IMR-90 (cell line): ENCODE measurements at regions not wholly inside any gene's neighbourhood (a gene's known extent, or its start where the extent isn't known, plus 50 kb on each side); places are given as distances from the start of the nearest gene placed in this dataset.

Experiments
- ATAC-seq: fragments of 200-7000 bp; cut with Tn5 transposase; 2 replicates; pipeline ENCODE4 v1.9.1; 2020; ENCODE audit warnings: low read depth, mild to moderate bottlenecking, moderate library complexity
- BruUV-seq: library from RNA; stranded (reverse); fragments of 400-500 nt; replicated peaks from 2 replicates; lab custom pipeline; 2021; lab: Mats Ljungman, UMichigan
- CTCF ChIA-PET: fragments of 300-600 bp; formaldehyde crosslinking; extraction: SDS; loops from one replicate; lab custom pipeline; 2021; ENCODE audit warnings: antibody characterized with exemption; lab: Yijun Ruan, JAX
- POLR2A ChIA-PET: fragments of 300-600 bp; sonication (Branson Sonifier 250); formaldehyde crosslinking; loops from one replicate; lab custom pipeline; 2022; ENCODE audit warnings: antibody characterized with exemption; ENCODE audit not compliant: unreplicated experiment; lab: Charles Lee
- DNase-seq: peaks from one replicate; pipeline ENCODE4 v3.0.0; 2013
- H2AFZ ChIP-seq: replicated peaks from 2 replicates; pipeline ENCODE3; 2013; ENCODE audit warnings: low read length, mild to moderate bottlenecking; ENCODE audit not compliant: poor library complexity
- H2AK5ac ChIP-seq: 2 replicates; pipeline ENCODE4 v1.6.1; 2013; ENCODE audit warnings: low read depth, low read length, inconsistent platforms
- H2AK9ac ChIP-seq: replicated peaks from 2 replicates; pipeline ENCODE3; 2013; ENCODE audit warnings: mild to moderate bottlenecking, low read depth, low read length, moderate library complexity; ENCODE audit not compliant: poor library complexity
- H2BK120ac ChIP-seq: 2 replicates; pipeline ENCODE4 v1.6.1; 2013; ENCODE audit warnings: low read depth, low read length, inconsistent platforms
- H2BK15ac ChIP-seq: 3 replicates; pipeline ENCODE4 v1.6.1; 2013; ENCODE audit warnings: low read depth, low read length, inconsistent platforms
- H2BK20ac ChIP-seq: 2 replicates; pipeline ENCODE4 v1.6.1; 2013; ENCODE audit warnings: low read depth, mild to moderate bottlenecking, inconsistent platforms, low read length, moderate library complexity
- H2BK5ac ChIP-seq: 2 replicates; pipeline ENCODE4 v1.6.1; 2013; ENCODE audit warnings: mild to moderate bottlenecking, low read depth, low read length, inconsistent platforms; ENCODE audit not compliant: poor library complexity, severe bottlenecking
- H3K14ac ChIP-seq: replicated peaks from 2 replicates; pipeline ENCODE4 v1.6.1; 2013; ENCODE audit warnings: low read depth, low read length, inconsistent platforms
- H3K18ac ChIP-seq: 2 replicates; pipeline ENCODE4 v1.6.1; 2013; ENCODE audit warnings: low read depth, low read length, control low read depth
- H3K23ac ChIP-seq: 2 replicates; pipeline ENCODE4 v1.6.1; 2013; ENCODE audit warnings: low read depth, low read length, inconsistent platforms
- H3K27ac ChIP-seq: 2 replicates; pipeline ENCODE4 v1.5.1; 2013; ENCODE audit warnings: mild to moderate bottlenecking, control low read depth, low read length; ENCODE audit not compliant: insufficient read depth
- H3K27me3 ChIP-seq: 2 replicates; pipeline ENCODE4 v1.6.1; 2013; ENCODE audit warnings: low read length; ENCODE audit not compliant: control insufficient read depth, insufficient read depth
- H3K36me3 ChIP-seq: 2 replicates; pipeline ENCODE4 v1.6.1; 2013; ENCODE audit warnings: low read length, mixed read lengths; ENCODE audit not compliant: control insufficient read depth, insufficient read depth
- H3K4ac ChIP-seq: 2 replicates; pipeline ENCODE4 v1.6.1; 2013; ENCODE audit warnings: low read depth, low read length, inconsistent platforms
- H3K4me1 ChIP-seq: 2 replicates; pipeline ENCODE4 v1.6.1; 2013; ENCODE audit warnings: low read length, mixed read lengths; ENCODE audit not compliant: control insufficient read depth, insufficient read depth
- H3K4me2 ChIP-seq: 2 replicates; pipeline ENCODE4 v1.6.1; 2013; ENCODE audit warnings: low read depth, mild to moderate bottlenecking, control low read depth, low read length, moderate library complexity
- H3K4me3 ChIP-seq: 2 replicates; pipeline ENCODE4 v1.5.1; 2013; ENCODE audit warnings: low read depth, mild to moderate bottlenecking, control low read depth, low read length, moderate library complexity; ENCODE audit not compliant: insufficient read depth
- H3K56ac ChIP-seq: 2 replicates; pipeline ENCODE4 v1.6.1; 2013; ENCODE audit warnings: low read length, inconsistent platforms; ENCODE audit not compliant: insufficient read depth; ENCODE audit errors: extremely low read depth
- H3K79me1 ChIP-seq, 2 experiments: 2 replicates each; pipeline ENCODE4 v1.6.1; 2013; ENCODE audit warnings: low read length in 2 of 2, inconsistent platforms in 1 of 2, low read depth in 1 of 2
- H3K9ac ChIP-seq: 2 replicates; pipeline ENCODE4 v1.6.1; 2013; ENCODE audit warnings: low read depth, low read length, control low read depth
- H3K9me1 ChIP-seq: 2 replicates; pipeline ENCODE4 v1.6.1; 2013; ENCODE audit warnings: low read length, inconsistent platforms; ENCODE audit not compliant: insufficient read depth
- H3K9me3 ChIP-seq: 2 replicates; pipeline ENCODE4 v1.6.1; 2013; ENCODE audit warnings: low read length; ENCODE audit not compliant: control insufficient read depth, insufficient read depth
- H4K20me1 ChIP-seq: 2 replicates; pipeline ENCODE4 v1.6.1; 2013; ENCODE audit warnings: low read length, inconsistent platforms; ENCODE audit not compliant: insufficient read depth
- H4K5ac ChIP-seq: 2 replicates; pipeline ENCODE4 v1.6.1; 2013; ENCODE audit warnings: mild to moderate bottlenecking, low read depth, low read length, control low read depth
- H4K8ac ChIP-seq, 2 experiments: 2 replicates each; pipeline ENCODE4 v1.6.1; 2013; ENCODE audit warnings: low read depth in 2 of 2, low read length in 2 of 2, control low read depth in 1 of 2, inconsistent platforms in 1 of 2
- H4K91ac ChIP-seq: 2 replicates; pipeline ENCODE4 v1.6.1; 2013; ENCODE audit warnings: low read depth, low read length, inconsistent platforms; ENCODE audit not compliant: insufficient read depth
- BHLHE40 ChIP-seq: fragments of 150-350 bp; IDR thresholded peaks from 2 replicates; pipeline ENCODE4 v1.6.1; 2016; ENCODE audit warnings: mild to moderate bottlenecking, low read depth, low read length
- CHD1 ChIP-seq: IDR thresholded peaks from 2 replicates; pipeline ENCODE4 v1.6.1; 2012; ENCODE audit warnings: low read depth, low read length, improper control_type of control experiment
- FOS ChIP-seq: fragments of 150-350 bp; IDR thresholded peaks from 2 replicates; pipeline ENCODE4 v1.6.1; 2016; ENCODE audit warnings: low read depth, low read length
- MAZ ChIP-seq: IDR thresholded peaks from 2 replicates; pipeline ENCODE4 v1.6.1; 2012; ENCODE audit warnings: low read depth, mild to moderate bottlenecking, low read length, improper control_type of control experiment, moderate library complexity, borderline replicate concordance
- NFE2L2 ChIP-seq: fragments of 150-350 bp; IDR thresholded peaks from 2 replicates; pipeline ENCODE4 v1.6.1; 2016; ENCODE audit warnings: low read depth, mild to moderate bottlenecking, low read length
- RAD21 ChIP-seq: IDR thresholded peaks from 2 replicates; pipeline ENCODE4 v1.6.1; 2012; ENCODE audit warnings: low read length, improper control_type of control experiment
- SMC3 ChIP-seq: fragments of 150-350 bp; IDR thresholded peaks from 2 replicates; pipeline ENCODE4 v1.6.1; 2016; ENCODE audit warnings: low read depth, mild to moderate bottlenecking, antibody characterized with exemption, low read length, moderate library complexity
- WGBS, 2 experiments: methylation state at CpG; one replicate each; pipeline versions ENCODE4 v1.1.5 to v1.1.7; 2013; ENCODE audit warnings: missing lambda C conversion rate in 2 of 2; ENCODE audit not compliant: insufficient read length in 1 of 2; ENCODE audit errors: extremely low coverage in 2 of 2; 5-methylcytosine and 5-hydroxymethylcytosine counted together
- dilution Hi-C: fragments of 300-500 bp; cut with HindIII; formaldehyde crosslinking; loops from one replicate; pipeline ENCODE4 v1.14.3; 2018; ENCODE audit warnings: low sequenced_read_pairs; ENCODE audit not compliant: unreplicated experiment
- in situ Hi-C: fragments of 300-500 bp; cut with MboI; formaldehyde crosslinking; loops from 3 replicates; pipeline ENCODE4 v1.14.3; 2019; ENCODE audit warnings: low sequenced_read_pairs, inconsistent platforms, mixed read lengths
- intact Hi-C: fragments of 100-400 bp; cut with micrococcal nuclease; formaldehyde crosslinking; loops from 2 replicates; pipeline ENCODE4 v1.10.0; 2022

DNA sequence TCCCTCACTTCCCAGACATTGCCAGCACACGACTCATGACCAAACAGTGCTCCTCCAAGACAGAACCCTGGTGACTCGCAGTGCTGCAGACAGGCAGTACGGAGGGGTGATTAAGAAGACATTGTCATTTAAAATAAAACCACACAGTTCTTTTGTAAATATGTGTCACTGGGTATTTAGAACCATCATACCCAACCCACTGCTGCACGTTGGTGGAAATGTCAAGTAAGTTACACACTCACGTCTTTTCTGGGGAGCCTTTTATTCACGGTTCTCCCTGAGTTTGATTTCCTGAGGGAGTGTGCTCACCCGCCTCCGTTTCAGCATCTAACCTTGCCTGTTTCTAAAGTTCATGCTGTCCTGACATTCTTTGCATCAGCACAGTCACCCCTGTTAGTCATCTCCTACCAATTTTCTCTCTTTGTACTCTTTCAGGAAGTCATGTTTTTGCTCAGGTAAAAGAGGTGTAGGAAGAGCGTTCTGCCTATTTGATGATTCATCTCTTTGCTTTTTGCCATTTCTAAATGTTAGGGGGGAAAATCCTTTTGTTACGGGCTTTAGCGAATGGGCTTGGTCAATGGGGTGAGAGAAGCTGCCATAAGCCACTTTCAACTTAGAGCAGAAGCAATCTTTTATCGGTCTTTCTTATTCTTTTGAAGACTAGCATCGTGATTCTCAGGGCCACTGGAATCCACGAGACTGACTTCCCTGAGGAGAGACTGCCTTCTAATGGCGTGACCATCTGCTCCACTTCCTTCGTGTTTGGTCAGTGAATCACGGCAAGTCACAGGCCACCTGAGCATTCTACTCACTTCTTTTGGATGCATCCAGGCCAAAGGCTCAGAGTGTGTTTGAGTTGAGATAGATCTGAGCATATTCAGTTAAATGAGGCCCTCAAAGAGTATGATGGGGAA is 512.8 kb upstream of the JARID2 start:
- Histone ChIP-seq H3K36me3 (no peaks in the 10 kb centered on the region), H3K79me1 (no peaks in the 10 kb centered on the region), H2AK5ac (peak overlapping the region; percentile 96), H3K4me2 (peak overlapping the region; percentile 8; the same call in 1 of the 2 replicates), H2BK5ac (peak overlapping the region; percentile 68), H3K27ac (no peak overlapping the region; the same call in 1 of the 2 replicates), H4K20me1 (no peaks in the 10 kb centered on the region), H3K4me1 (peaks cover 24% of the 10 kb centered on the region), H3K9ac (no peak overlapping the region), H3K4ac (peak overlapping the region; percentile 94), H2BK120ac (peak overlapping the region; percentile 78), H4K8ac (peak overlapping the region; percentile 11 to 68; a peak in 3 of 4 replicates), H2BK20ac (peak overlapping the region; percentile 78), H3K23ac (peak overlapping the region; percentile 47), H3K18ac (peak overlapping the region; percentile 73), H4K5ac (0 out of 2 replicates have a peak overlapping the region, but pooled peaks have one; percentile 13), H2AK9ac (no peak overlapping the region), H3K9me3 (no peaks in the 10 kb centered on the region), H4K91ac (peak overlapping the region; percentile 54), H3K9me1 (peaks cover 19% of the 10 kb centered on the region), H3K27me3 (no peaks in the 10 kb centered on the region), H3K14ac (peak overlapping the region; percentile 73), H3K56ac (no peak overlapping the region), H2AFZ (peak overlapping the region; percentile 72), H3K4me3 (no peak overlapping the region), H2BK15ac (peak overlapping the region; percentile 55)
- dilution Hi-C loops: no loop called here
- intact Hi-C loops: no loop called here
- whole genome bisulfite sequencing, 2 experiments: 90% methylated on average over 6 of the region's 17 CpGs; no CpG with 5 or more reads in 1 of the 2 experiments
- DNase-seq (peak; percentile 79), ATAC-seq (peak; percentile 54)
- CTCF ChIA-PET: no interaction called here
- TF ChIP-seq BHLHE40 (no peak), SMC3 (peak; percentile 18; the same call in 1 of the 2 replicates), CHD1 (no peak), FOS (peak; percentile 30; the same call in 1 of the 2 replicates), NFE2L2 (no peak), RAD21 (peak; percentile 37), MAZ (peak; percentile 44; the same call in 1 of the 2 replicates)
- in situ Hi-C loops: no loop called here
- POLR2A ChIA-PET: no interaction called here
- no TSS peak for BruUV-seq
